KMS-11 (cell line): ENCODE measurements at regions not wholly inside any gene's neighbourhood (a gene's known extent, or its start where the extent isn't known, plus 50 kb on each side); places are given as distances from the start of the nearest gene placed in this dataset.

Experiments used
- H2AFZ ChIP-seq: fragments of 200-600 bp; sonication (generic); 2 replicates; pipeline ENCODE4 v1.6.1; 2016; ENCODE audit warnings: antibody characterized with exemption, mixed run types, low read depth
- H3K27ac ChIP-seq: fragments of 200-600 bp; sonication (generic); 2 replicates; pipeline ENCODE4 v1.6.1; 2016; ENCODE audit warnings: mild to moderate bottlenecking, mixed run types
- H3K27me3 ChIP-seq: fragments of 200-600 bp; sonication (generic); 2 replicates; pipeline ENCODE4 v1.6.1; 2017; ENCODE audit warnings: mild to moderate bottlenecking, low read depth, mixed run types, moderate library complexity; ENCODE audit not compliant: insufficient read depth
- H3K36me3 ChIP-seq: fragments of 200-600 bp; sonication (generic); 2 replicates; pipeline ENCODE4 v1.6.1; 2017; ENCODE audit warnings: mild to moderate bottlenecking, mixed run types; ENCODE audit not compliant: insufficient read depth
- H3K4me1 ChIP-seq: fragments of 200-600 bp; sonication (generic); 2 replicates; pipeline ENCODE4 v1.6.1; 2016; ENCODE audit warnings: mild to moderate bottlenecking, low read depth, mixed run types; ENCODE audit not compliant: poor library complexity, severe bottlenecking
- H3K4me2 ChIP-seq: fragments of 200-600 bp; sonication (generic); 2 replicates; pipeline ENCODE4 v1.7.0; 2016; ENCODE audit warnings: mild to moderate bottlenecking, mixed run types
- H3K4me3 ChIP-seq: fragments of 200-600 bp; sonication (generic); IDR thresholded peaks from 2 replicates; pipeline ENCODE4 v1.6.1; 2017; ENCODE audit warnings: low read depth, low read length, mixed read lengths; ENCODE audit not compliant: insufficient read depth
- H3K79me2 ChIP-seq: fragments of 200-600 bp; sonication (generic); 2 replicates; pipeline ENCODE4 v1.6.1; 2016; ENCODE audit warnings: low read depth, mixed run types; ENCODE audit not compliant: insufficient read depth
- H3K9ac ChIP-seq: fragments of 200-600 bp; sonication (generic); 2 replicates; pipeline ENCODE4 v1.6.1; 2016; ENCODE audit warnings: mild to moderate bottlenecking, mixed run types
- H4K20me1 ChIP-seq: fragments of 200-600 bp; sonication (generic); 2 replicates; pipeline ENCODE4 v1.6.1; 2016; ENCODE audit warnings: mild to moderate bottlenecking, mixed run types; ENCODE audit not compliant: insufficient read depth
- TF ChIP-seq, protein P1 (sequence below): fragments of 200-600 bp; sonication (generic); conservative IDR thresholded peaks from 2 replicates; pipeline ENCODE4 v1.6.1; 2017; ENCODE audit warnings: low read depth, mild to moderate bottlenecking, antibody characterized with exemption, low read length, moderate library complexity, mixed read lengths

DNA sequence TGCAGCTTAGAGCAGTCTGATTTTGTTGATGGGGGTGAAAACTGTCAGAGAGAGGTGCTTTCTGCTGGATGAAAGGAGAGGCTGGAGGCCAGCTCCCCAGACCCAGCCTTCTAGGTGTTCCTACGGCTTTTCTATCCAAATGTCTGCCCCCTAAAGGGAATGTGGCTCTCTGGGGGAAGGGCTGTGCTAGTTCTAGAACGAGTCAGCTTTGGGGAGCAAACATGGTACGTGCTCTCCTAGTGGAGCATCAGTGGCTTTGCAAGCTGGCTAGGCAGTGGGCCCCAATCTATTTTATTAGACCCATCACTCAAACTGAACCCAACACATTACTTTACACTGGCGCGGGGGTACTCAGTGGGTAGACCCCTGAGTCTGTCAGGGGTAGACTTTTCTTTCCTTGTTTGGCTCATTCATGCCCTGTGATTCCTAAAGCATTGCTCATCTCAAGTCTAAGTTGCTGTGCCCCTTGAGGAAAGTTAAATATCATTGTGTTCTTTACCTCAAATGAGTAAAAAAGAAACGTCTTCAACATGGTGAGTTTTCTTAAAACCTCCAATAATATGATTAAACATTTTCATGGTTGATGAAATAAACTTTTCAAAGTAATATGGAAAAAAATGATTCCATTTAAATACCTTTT, 254.9 kb downstream of the DLEU7 start:
- Histone ChIP-seq H3K27me3 (no peaks in the 10 kb centered on the region), H2AFZ (no peak overlapping the region), H3K27ac (no peak overlapping the region), H3K4me1 (peaks cover 6% of the 10 kb centered on the region), H3K36me3 (no peaks in the 10 kb centered on the region), H3K9ac (no peak overlapping the region), H3K79me2 (no peaks in the 10 kb centered on the region), H3K4me3 (no peak overlapping the region), H3K4me2 (no peak overlapping the region), H4K20me1 (no peaks in the 10 kb centered on the region)
- TF ChIP-seq, protein P1, sequence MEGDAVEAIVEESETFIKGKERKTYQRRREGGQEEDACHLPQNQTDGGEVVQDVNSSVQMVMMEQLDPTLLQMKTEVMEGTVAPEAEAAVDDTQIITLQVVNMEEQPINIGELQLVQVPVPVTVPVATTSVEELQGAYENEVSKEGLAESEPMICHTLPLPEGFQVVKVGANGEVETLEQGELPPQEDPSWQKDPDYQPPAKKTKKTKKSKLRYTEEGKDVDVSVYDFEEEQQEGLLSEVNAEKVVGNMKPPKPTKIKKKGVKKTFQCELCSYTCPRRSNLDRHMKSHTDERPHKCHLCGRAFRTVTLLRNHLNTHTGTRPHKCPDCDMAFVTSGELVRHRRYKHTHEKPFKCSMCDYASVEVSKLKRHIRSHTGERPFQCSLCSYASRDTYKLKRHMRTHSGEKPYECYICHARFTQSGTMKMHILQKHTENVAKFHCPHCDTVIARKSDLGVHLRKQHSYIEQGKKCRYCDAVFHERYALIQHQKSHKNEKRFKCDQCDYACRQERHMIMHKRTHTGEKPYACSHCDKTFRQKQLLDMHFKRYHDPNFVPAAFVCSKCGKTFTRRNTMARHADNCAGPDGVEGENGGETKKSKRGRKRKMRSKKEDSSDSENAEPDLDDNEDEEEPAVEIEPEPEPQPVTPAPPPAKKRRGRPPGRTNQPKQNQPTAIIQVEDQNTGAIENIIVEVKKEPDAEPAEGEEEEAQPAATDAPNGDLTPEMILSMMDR = no peak

DNA sequence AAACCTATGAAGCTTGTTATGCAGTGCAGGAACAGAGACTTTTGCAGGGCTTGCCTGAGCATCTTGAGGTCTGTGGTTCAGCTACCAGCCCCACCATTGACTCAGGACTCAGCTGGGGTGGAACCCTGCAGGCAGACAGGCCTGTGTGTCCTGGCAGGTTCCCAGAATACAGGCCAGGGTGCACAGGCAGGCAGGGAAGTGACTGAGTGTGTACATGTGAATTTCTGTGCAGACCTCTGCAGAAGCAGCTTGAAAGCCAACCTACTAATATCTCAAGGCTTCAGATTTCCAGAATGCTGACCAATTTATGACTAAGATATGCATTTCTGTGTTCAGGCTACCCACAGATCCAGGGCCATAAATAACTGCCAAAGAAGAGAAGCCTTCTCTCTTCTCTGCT, 254.4 kb downstream of the DLEU7 start:
- Histone ChIP-seq H3K79me2 (no peaks in the 10 kb centered on the region), H3K36me3 (no peaks in the 10 kb centered on the region), H3K4me1 (peaks cover 11% of the 10 kb centered on the region), H3K27me3 (no peaks in the 10 kb centered on the region), H3K4me3 (no peak overlapping the region), H4K20me1 (no peaks in the 10 kb centered on the region), H3K9ac (no peak overlapping the region), H3K27ac (no peak overlapping the region), H3K4me2 (no peak overlapping the region), H2AFZ (no peak overlapping the region)
- TF ChIP-seq, protein P1 = no peak

DNA sequence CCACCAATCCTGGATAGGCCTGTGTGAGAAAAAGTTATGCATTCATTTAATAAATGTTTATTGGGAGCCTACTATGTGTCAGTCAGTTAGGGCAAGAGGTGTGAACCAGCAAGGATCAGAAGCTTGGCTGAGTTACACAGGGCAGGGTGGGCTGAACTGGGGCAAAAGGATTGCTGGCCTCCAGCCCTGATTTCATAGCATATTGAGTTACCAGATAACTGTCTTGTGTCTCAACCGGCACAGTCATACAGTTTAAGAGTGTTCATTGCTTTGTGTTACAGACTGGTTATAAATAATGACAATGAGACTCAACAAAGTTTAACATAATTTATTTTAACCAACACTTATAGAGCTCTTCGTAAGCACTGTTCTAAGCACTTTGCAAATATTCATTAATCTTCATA, 253.8 kb downstream of the DLEU7 start:
- Histone ChIP-seq H3K27me3 (no peaks in the 10 kb centered on the region), H3K36me3 (no peaks in the 10 kb centered on the region), H3K79me2 (no peaks in the 10 kb centered on the region), H2AFZ (no peak overlapping the region), H3K27ac (no peak overlapping the region), H3K9ac (no peak overlapping the region), H4K20me1 (no peaks in the 10 kb centered on the region), H3K4me3 (no peak overlapping the region), H3K4me2 (no peak overlapping the region), H3K4me1 (peaks cover 12% of the 10 kb centered on the region)
- TF ChIP-seq, protein P1 = no peak

DNA sequence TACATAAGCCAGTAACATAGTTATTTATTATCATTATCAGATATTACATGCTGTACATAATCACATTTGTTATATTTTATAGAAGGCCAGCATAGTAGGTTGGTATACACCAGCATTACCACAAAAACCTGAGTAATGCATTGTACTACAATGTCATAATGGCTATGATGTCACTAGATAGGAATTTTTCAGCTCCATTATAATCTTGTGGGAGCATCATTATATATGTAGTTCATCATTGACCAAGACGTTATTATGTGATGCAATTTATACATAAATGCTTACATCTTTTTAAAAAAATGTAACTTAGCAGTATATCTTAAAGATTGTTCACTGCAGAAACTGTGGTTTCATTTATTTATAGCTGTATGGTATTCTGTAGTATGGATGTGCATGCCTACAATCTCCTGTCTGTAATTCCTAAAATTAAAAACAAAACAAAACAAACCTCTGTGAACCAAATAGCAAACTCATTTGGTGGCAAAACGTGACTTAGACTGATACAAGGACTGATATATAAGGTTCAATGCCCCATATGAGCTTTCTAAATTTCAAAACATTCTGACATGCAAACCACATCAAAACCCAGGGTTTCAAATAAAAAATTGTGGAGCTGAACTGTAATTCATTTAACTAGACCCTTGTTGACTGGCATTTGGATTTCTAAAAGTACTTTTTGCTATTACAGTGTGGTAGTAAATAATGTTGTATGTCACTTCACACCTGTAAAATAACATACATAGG, 250.9 kb downstream of the DLEU7 start:
- Histone ChIP-seq H2AFZ (no peak overlapping the region), H3K4me1 (peaks cover 23% of the 10 kb centered on the region), H3K27me3 (peaks cover 7% of the 10 kb centered on the region; the same call in 1 of the 2 replicates), H4K20me1 (no peaks in the 10 kb centered on the region), H3K36me3 (no peaks in the 10 kb centered on the region), H3K79me2 (no peaks in the 10 kb centered on the region), H3K4me3 (no peak overlapping the region), H3K27ac (no peak overlapping the region), H3K4me2 (no peak overlapping the region), H3K9ac (no peak overlapping the region)
- TF ChIP-seq, protein P1 = no peak
